Activated CD8-positive, alpha-beta T cell treated with anti-CD3 and anti-CD28 coated beads, Interleukin-2, amount 10 ng/mL, durations not matched to agents 7 days and 5 days (primary cell): ENCODE measurements at regions not wholly inside any gene's neighbourhood (a gene's known extent, or its start where the extent isn't known, plus 50 kb on each side); places are given as distances from the start of the nearest gene placed in this dataset.

Experiments used
- ATAC-seq: fragments of 150-1000 bp; cut with Tn5 transposase; one replicate; pipeline ENCODE4 v1.10.0; 2021; ENCODE audit warnings: moderate library complexity
- CTCF ChIA-PET: fragments of 350-600 bp; sonication (Branson Sonifier 250); formaldehyde crosslinking; loops from one replicate; lab custom pipeline; 2021; ENCODE audit warnings: antibody characterized with exemption; lab: Charles Lee
- POLR2A ChIA-PET: fragments of 350-600 bp; sonication (Branson Sonifier 250); formaldehyde crosslinking; loops from one replicate; lab custom pipeline; 2021; ENCODE audit warnings: antibody characterized with exemption; lab: Charles Lee
- DNase-seq: peaks from one replicate; pipeline ENCODE4 v3.0.0-alpha.2; 2020
- H3K27ac Mint-ChIP-seq: one replicate; pipeline ENCODE4 v1.8.0; 2021; ENCODE audit warnings: mild to moderate bottlenecking, mixed read lengths
- H3K27me3 Mint-ChIP-seq: one replicate; pipeline ENCODE4 v1.8.0; 2021; ENCODE audit warnings: low read depth, mixed read lengths
- H3K36me3 Mint-ChIP-seq: one replicate; pipeline ENCODE4 v1.8.0; 2021; ENCODE audit warnings: low read depth, mixed read lengths
- H3K4me1 Mint-ChIP-seq: one replicate; pipeline ENCODE4 v1.8.0; 2021; ENCODE audit warnings: low read depth, mixed read lengths
- H3K4me3 Mint-ChIP-seq: one replicate; pipeline ENCODE4 v1.8.0; 2021; ENCODE audit warnings: mild to moderate bottlenecking, mixed read lengths
- H3K9me3 Mint-ChIP-seq: one replicate; pipeline ENCODE4 v1.8.0; 2022; ENCODE audit warnings: mixed read lengths; ENCODE audit not compliant: insufficient read depth

DNA sequence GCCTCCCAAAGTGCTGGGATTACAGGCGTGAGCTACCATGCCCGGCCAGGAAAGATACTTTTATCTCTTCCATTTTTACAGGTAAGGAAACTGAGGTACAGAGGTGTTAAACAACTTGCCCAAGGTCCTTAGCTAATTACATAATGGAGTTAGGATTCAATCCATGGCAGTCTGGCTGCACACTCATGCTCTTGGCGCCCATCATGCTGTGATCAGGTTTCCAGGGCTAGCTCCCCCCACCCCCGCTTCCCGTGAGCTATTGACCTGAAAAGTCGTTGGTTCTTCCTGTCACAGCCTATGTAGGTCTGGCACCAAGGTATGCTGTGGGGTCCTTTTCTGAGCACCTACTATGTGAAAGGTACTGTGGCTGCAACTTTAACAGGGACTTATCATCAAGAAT, 55.9 kb upstream of the LARS2 start:
- DNase-seq (no peak), ATAC-seq (no peak)
- H3K4me3 Mint-ChIP-seq = no peak overlapping the region
- no peaks in the 10 kb centered on the region for H3K4me1 Mint-ChIP-seq
- peaks cover 24% of the 10 kb centered on the region for H3K27me3 Mint-ChIP-seq
- no peaks in the 10 kb centered on the region for H3K36me3 Mint-ChIP-seq
- POLR2A ChIA-PET = no interaction called here
- CTCF ChIA-PET = interaction anchor here (1.7 kb wide), 1 partner anchor 294 kb away, joined by 5 read pairs; no protein-coding TSS in a partner anchor
- no peaks in the 10 kb centered on the region for H3K9me3 Mint-ChIP-seq
- H3K27ac Mint-ChIP-seq = no peak overlapping the region

DNA sequence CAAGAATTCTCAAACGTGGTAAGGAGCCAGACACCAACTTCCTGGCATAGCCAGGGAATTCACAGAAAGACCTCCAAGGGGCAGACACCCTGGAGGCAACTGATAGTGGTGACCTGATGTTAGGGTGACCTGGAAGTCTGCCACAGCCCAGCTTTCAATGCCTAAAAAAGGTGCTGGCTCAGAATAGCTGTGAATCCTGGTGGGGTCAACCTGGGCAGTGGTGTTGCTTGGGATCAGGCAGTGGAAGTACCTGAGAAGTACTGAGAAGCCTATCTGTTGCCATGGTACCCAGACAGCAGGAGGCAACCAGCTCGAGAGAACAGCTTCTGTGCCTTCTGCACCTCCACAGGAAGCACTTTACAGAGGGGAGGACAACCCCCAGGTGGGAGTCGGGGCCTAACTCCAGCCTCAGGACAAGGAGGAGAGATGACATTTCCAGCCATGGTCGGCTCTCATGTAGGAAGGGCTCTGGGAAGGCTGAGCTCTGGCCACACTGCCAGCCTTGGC, 55.4 kb upstream of the LARS2 start:
- H3K27me3 Mint-ChIP-seq = peaks cover 21% of the 10 kb centered on the region
- H3K4me1 Mint-ChIP-seq = no peaks in the 10 kb centered on the region
- H3K4me3 Mint-ChIP-seq = no peak overlapping the region
- ChIA-PET POLR2A (no interaction called here), CTCF (interaction anchor here (1.7 kb wide), 1 partner anchor 295 kb away, joined by 5 read pairs; no protein-coding TSS in a partner anchor)
- H3K9me3 Mint-ChIP-seq = no peaks in the 10 kb centered on the region
- DNase-seq (no peak), ATAC-seq (no peak)
- H3K27ac Mint-ChIP-seq = no peak overlapping the region
- no peaks in the 10 kb centered on the region for H3K36me3 Mint-ChIP-seq

GRCh38 chr3:45333549-45333948, 54.8 kb upstream of the LARS2 start:
- Mint-ChIP-seq H3K27me3 (peaks cover 23% of the 10 kb centered on the region), H3K36me3 (no peaks in the 10 kb centered on the region), H3K9me3 (no peaks in the 10 kb centered on the region), H3K4me3 (no peak overlapping the region), H3K27ac (no peak overlapping the region), H3K4me1 (no peaks in the 10 kb centered on the region)
- ChIA-PET CTCF (interaction anchor here (0.6 to 1.7 kb wide), 2 partner anchors 295 to 434 kb away, joined by 3 to 5 read pairs; no protein-coding TSS in a partner anchor), POLR2A (no interaction called here)
- ATAC-seq (no peak), DNase-seq (no peak)

- CTCF ChIA-PET = no interaction called here
Measured at GRCh38 chr3:45337839-45338470, 50.4 kb upstream of the LARS2 start.

More at GRCh38 chr3:45337839-45338470, 50.4 kb upstream of the LARS2 start:
- ATAC-seq = no peak
- Mint-ChIP-seq H3K27me3 (peaks cover 22% of the 10 kb centered on the region), H3K9me3 (no peaks in the 10 kb centered on the region), H3K36me3 (no peaks in the 10 kb centered on the region), H3K4me1 (no peaks in the 10 kb centered on the region), H3K27ac (no peak overlapping the region), H3K4me3 (no peak overlapping the region)
- POLR2A ChIA-PET = no interaction called here
- DNase-seq = no peak
